Gastrocnemius medialis (tissue), 4 donors: ENCODE measurements at regions not wholly inside any gene's neighbourhood (a gene's known extent, or its start where the extent isn't known, plus 50 kb on each side); places are given as distances from the start of the nearest gene placed in this dataset.

Source experiments
- ATAC-seq, 2 donors: fragments of 150-250 bp; one replicate each; pipeline ENCODE4 v1.9.1; 2016
- DNase-seq, 2 donors: peaks; one replicate each; pipeline ENCODE4 v3.0.0-alpha.2; 2019
- H3K27ac ChIP-seq, 4 donors: fragments of 200-600 bp; sonication (generic); 1 replicate in 1 of 4; 2 replicates in 3 of 4; pipeline ENCODE4 v1.5.1; 2016 to 2018; ENCODE audit warnings: mild to moderate bottlenecking in 2 of 4, moderate library complexity in 1 of 4
- H3K27me3 ChIP-seq, 3 donors: fragments of 200-600 bp; sonication (generic) in 2 of 3; 1 replicate in 1 of 3; 2 replicates in 2 of 3; pipeline versions ENCODE4 v1.5.1 to v1.6.0; 2016 to 2019; ENCODE audit warnings: mild to moderate bottlenecking in 1 of 3, moderate library complexity in 1 of 3
- H3K36me3 ChIP-seq, 2 donors: fragments of 200-600 bp; sonication (generic) in 1 of 2; one replicate each; pipeline ENCODE4 v1.5.1; 2017 to 2018
- H3K4me1 ChIP-seq, 2 donors: fragments of 200-600 bp; sonication (generic) in 1 of 2; one replicate each; pipeline ENCODE4 v1.5.1; 2016 to 2017; ENCODE audit warnings: mild to moderate bottlenecking in 2 of 2
- H3K4me3 ChIP-seq, 4 donors: fragments of 200-600 bp; sonication (generic) in 3 of 4; 1 replicate in 1 of 4; 2 replicates in 3 of 4; pipeline ENCODE4 v1.5.1; 2016 to 2019; ENCODE audit warnings: mild to moderate bottlenecking in 2 of 4
- H3K9me3 ChIP-seq, 3 donors: fragments of 200-600 bp; sonication (generic) in 2 of 3; 1 replicate in 1 of 3; 2 replicates in 2 of 3; pipeline ENCODE4 v1.5.1; 2016 to 2019
- CTCF ChIP-seq, 5 experiments: fragments of 450-650 bp in 3 of 5; fragments of 200-600 bp in 2 of 5; sonication (generic) in 2 of 5; IDR thresholded peaks in 4 of 5; conservative IDR thresholded peaks in 1 of 5; 1 replicate in 4 of 5; 2 replicates in 1 of 5; pipeline ENCODE4 v1.5.1; 2016 to 2019; ENCODE audit warnings: antibody characterized with exemption in 5 of 5, mild to moderate bottlenecking in 3 of 5, moderate library complexity in 3 of 5
- POLR2A ChIP-seq, 2 donors: fragments of 450-650 bp; IDR thresholded peaks; one replicate each; pipeline ENCODE4 v1.6.1; 2017; ENCODE audit warnings: antibody characterized with exemption in 2 of 2, mild to moderate bottlenecking in 2 of 2, moderate library complexity in 2 of 2
- in situ Hi-C, 4 donors: fragments of 200-750 bp; cut with MboI; loops; one replicate each; pipeline versions ENCODE4 v1.15.0 to v1.8.0; 2017; ENCODE audit warnings: low sequenced_read_pairs in 4 of 4
- intact Hi-C: fragments of 100-400 bp; cut with DNase I; formaldehyde crosslinking; loops from one replicate; pipeline ENCODE4 v1.15.1; 2023; ENCODE audit warnings: low total_unique reads

DNA sequence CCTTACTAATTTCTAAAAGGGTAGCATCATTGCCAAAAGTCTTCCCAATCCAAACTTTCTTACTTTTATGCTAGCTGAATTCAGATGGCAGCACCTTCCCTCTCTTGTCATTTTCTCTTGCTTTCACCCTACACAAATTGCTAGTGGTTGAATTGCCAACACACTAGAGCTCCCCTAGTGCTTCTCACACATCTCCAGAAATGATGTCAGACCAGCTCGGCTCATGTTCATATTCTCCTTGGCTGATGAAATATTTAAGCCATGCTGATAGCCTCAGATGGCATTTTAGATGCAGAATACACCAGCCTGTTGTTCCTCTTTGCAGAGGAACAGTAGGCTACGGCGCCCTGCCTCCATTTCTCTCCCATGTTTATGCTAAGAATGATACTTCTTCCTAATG is 256.9 kb downstream of the PTBP2 start:
- no peak for TF ChIP-seq POLR2A (IDR thresholded peaks at IDR 0.05)
- TF ChIP-seq CTCF (IDR thresholded peaks at IDR 0.05 in 4 of 5, conservative IDR thresholded peaks at IDR 0.05 in 1 of 5): no peak
- no peak overlapping the region for H3K27ac ChIP-seq
- H3K27me3 ChIP-seq: peaks cover 0 to 3% (median 0%) of the 10 kb centered on the region in 3 donors
- H3K4me3 ChIP-seq: no peak overlapping the region
- ATAC-seq (no peak), DNase-seq (no peak)
- intact Hi-C loops: no loop called here
- in situ Hi-C loops: no loop called here
- H3K36me3 ChIP-seq: no peaks in the 10 kb centered on the region
- no peaks in the 10 kb centered on the region for H3K9me3 ChIP-seq
- H3K4me1 ChIP-seq: no peaks in the 10 kb centered on the region

DNA sequence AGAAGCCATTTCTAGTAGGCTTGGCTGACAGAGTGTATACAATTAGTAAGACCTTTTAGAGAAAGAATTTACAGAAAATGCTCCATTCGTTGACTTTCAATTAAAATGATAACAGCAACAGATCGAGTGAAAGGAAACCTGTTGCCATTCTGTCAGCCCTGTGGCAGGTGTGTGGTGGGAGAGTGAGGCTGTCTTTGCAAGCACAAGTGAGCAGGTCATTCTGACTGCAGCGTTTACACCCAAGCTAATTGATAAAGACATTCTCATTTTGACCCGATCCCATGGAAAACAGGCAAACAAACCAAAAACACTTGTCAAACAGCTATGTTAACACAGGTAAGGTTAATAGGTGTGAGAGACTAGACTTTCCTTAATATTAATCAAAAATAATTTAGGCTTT is 257.3 kb downstream of the PTBP2 start:
- in situ Hi-C loops: no loop called here

DNA sequence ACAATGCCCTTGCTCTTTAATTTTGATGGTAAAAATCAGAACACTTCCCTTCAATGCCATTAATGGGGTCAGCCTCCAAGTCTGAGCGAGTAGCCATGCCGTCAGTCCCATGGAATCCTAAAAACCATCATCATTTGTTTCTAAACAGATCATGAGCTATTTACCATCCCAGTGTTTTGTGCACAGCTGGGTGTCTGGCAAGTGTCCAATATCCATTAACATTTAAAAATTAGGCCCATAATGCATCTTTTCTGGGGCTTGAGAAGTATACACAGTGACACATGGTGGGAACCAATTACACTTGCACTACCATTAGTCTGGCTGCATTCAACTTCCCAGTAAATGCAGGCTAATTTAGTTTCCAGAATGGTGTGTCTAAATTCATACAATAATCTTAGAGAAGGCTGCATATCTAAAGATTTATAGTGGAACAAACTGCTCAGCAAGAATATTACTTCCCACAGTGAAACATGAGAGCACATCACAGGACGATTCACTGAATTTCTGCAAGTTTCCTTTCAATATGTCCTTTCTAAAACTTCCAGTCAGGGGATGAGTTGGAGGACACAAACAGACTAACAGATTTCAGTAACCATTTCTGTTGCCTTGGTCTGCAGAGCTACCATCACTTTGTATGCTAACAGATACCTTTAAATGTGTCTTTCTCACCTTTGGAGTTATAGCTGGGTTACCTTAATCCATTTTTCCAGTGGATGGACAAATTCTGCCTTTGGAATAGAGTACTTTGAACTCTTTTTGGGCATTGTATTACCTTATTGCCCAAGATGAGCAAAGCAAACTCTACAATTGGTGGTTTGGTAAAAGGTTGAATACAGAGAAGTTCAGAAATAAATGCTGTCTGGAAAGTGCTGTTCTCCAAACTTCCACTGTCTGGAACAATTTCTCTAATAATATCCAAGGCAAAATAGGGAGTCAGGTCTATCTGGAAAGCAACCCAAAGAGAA is 258.0 kb downstream of the PTBP2 start:
- Histone ChIP-seq H3K4me1 (no peaks in the 10 kb centered on the region), H3K9me3 (no peaks in the 10 kb centered on the region), H3K4me3 (no peak overlapping the region), H3K36me3 (no peaks in the 10 kb centered on the region), H3K27me3 (peaks cover 0 to 3% (median 0%) of the 10 kb centered on the region in 3 donors), H3K27ac (no peak overlapping the region)
- in situ Hi-C loops: no loop called here
- no peak for TF ChIP-seq CTCF (IDR thresholded peaks at IDR 0.05 in 4 of 5, conservative IDR thresholded peaks at IDR 0.05 in 1 of 5)
- TF ChIP-seq POLR2A (IDR thresholded peaks at IDR 0.05): no peak
- no peak for ATAC-seq
- intact Hi-C loops: no loop called here
- no peak for DNase-seq

More for the DNA sequence above, 257.3 kb downstream of the PTBP2 start:
- Histone ChIP-seq H3K27ac (no peak overlapping the region), H3K9me3 (no peaks in the 10 kb centered on the region), H3K4me3 (no peak overlapping the region), H3K36me3 (no peaks in the 10 kb centered on the region), H3K4me1 (no peaks in the 10 kb centered on the region), H3K27me3 (peaks cover 0 to 3% (median 0%) of the 10 kb centered on the region in 3 donors)
- no peak for DNase-seq
- intact Hi-C loops: no loop called here
- ATAC-seq: no peak
- TF ChIP-seq CTCF (IDR thresholded peaks at IDR 0.05 in 4 of 5, conservative IDR thresholded peaks at IDR 0.05 in 1 of 5) (no peak), POLR2A (IDR thresholded peaks at IDR 0.05) (no peak)

GRCh38 chr1:96980448-96980847 is 258.9 kb downstream of the PTBP2 start:
- no peak overlapping the region for H3K27ac ChIP-seq
- H3K27me3 ChIP-seq: peaks cover 0 to 3% (median 0%) of the 10 kb centered on the region in 3 donors
- no peak for ATAC-seq
- TF ChIP-seq CTCF (IDR thresholded peaks at IDR 0.05 in 4 of 5, conservative IDR thresholded peaks at IDR 0.05 in 1 of 5) (no peak), POLR2A (IDR thresholded peaks at IDR 0.05) (no peak)
- intact Hi-C loops (no loop called here), in situ Hi-C loops (no loop called here)
- H3K9me3 ChIP-seq: no peaks in the 10 kb centered on the region
- DNase-seq: no peak
- H3K4me3 ChIP-seq: no peak overlapping the region
- H3K36me3 ChIP-seq: no peaks in the 10 kb centered on the region
- H3K4me1 ChIP-seq: no peaks in the 10 kb centered on the region
